K562 (cell line): ENCODE measurements at regions not wholly inside any gene's neighbourhood (a gene's known extent, or its start where the extent isn't known, plus 50 kb on each side); places are given as distances from the start of the nearest gene placed in this dataset.

ENCODE experiments used
- ATAC-seq: fragments of 200-7000 bp; cut with Tn5 transposase; 3 replicates; pipeline ENCODE4 v1.9.1; 2020; ENCODE audit warnings: moderate library complexity
- BruUV-seq: library from RNA; stranded (reverse); fragments of 400-500 nt; replicated peaks from 2 replicates; lab custom pipeline; 2021; lab: Mats Ljungman, UMichigan
- CTCF ChIA-PET: fragments of 300-600 bp; formaldehyde crosslinking; extraction: SDS; loops from one replicate; lab custom pipeline; 2021; ENCODE audit warnings: low intra/inter-chr PET ratio; lab: Yijun Ruan, JAX
- POLR2A ChIA-PET: fragments of 300-600, 350-650 bp; sonication (Branson Sonifier 250); formaldehyde crosslinking; extraction: SDS; loops from one replicate; lab custom pipeline; 2021; ENCODE audit warnings: antibody characterized with exemption, inconsistent platforms; lab: Yijun Ruan, JAX
- DNase-seq, 4 experiments: peaks; one replicate each; pipeline versions ENCODE4 v3.0.0 to v3.0.0-alpha.2; 2011 to 2018; ENCODE audit warnings: low spot score in 3 of 4, mixed read lengths in 3 of 4; ENCODE audit errors: extremely low read depth in 1 of 4
- FAIRE-seq: peaks from 2 replicates; lab custom pipeline; 2011; peaks lifted over from hg19 to GRCh38; lab: Jason Lieb, UNC
- H2AFZ ChIP-seq: 2 replicates; pipeline ENCODE4 v1.6.0; 2011; ENCODE audit warnings: low read depth, low read length, control low read depth, inconsistent platforms
- H3K27ac ChIP-seq: fragments of 200-600 bp; 3 replicates; pipeline ENCODE4 v1.8.0; 2011; ENCODE audit warnings: low read depth, mild to moderate bottlenecking, control low read depth, inconsistent platforms, low read length, moderate library complexity, mixed read lengths; ENCODE audit errors: extremely low read depth
- H3K27me3 ChIP-seq, 2 experiments: fragments of 300-600 bp in 1 of 2; 2 replicates in 1 of 2; 3 replicates in 1 of 2; pipeline versions ENCODE4 v1.6.0 to v1.8.0; 2011; ENCODE audit warnings: inconsistent platforms in 2 of 2, low read length in 2 of 2, mild to moderate bottlenecking in 1 of 2, mixed read lengths in 1 of 2, moderate library complexity in 1 of 2; ENCODE audit not compliant: control insufficient read depth in 2 of 2, insufficient read depth in 2 of 2
- H3K36me3 ChIP-seq: fragments of 300-600 bp; 3 replicates; pipeline ENCODE4 v1.8.0; 2011; ENCODE audit warnings: mild to moderate bottlenecking, low read length, inconsistent platforms; ENCODE audit not compliant: control insufficient read depth, insufficient read depth
- H3K4me1 ChIP-seq, 2 experiments: fragments of 200-600 bp in 1 of 2; replicated peaks in 1 of 2; 2 replicates in 1 of 2; 3 replicates in 1 of 2; pipeline versions ENCODE4 v1.5.1 to v1.8.0; 2011; ENCODE audit warnings: inconsistent platforms in 2 of 2, low read length in 2 of 2, mild to moderate bottlenecking in 1 of 2, mixed read lengths in 1 of 2, moderate library complexity in 1 of 2; ENCODE audit not compliant: control insufficient read depth in 2 of 2, insufficient read depth in 2 of 2
- H3K4me2 ChIP-seq: 2 replicates; pipeline ENCODE4 v1.6.1; 2011; ENCODE audit warnings: low read length, control low read depth, inconsistent platforms, mixed read lengths; ENCODE audit not compliant: insufficient read depth
- H3K4me3 ChIP-seq: fragments of 200-600 bp; sonication (generic), shearing (Covaris generic); 2 replicates; pipeline ENCODE4 v1.5.1; 2016; ENCODE audit warnings: control low read depth, inconsistent platforms
- H3K79me2 ChIP-seq: fragments of 200-600 bp; 3 replicates; pipeline ENCODE4 v1.8.0; 2011; ENCODE audit warnings: low read length, inconsistent platforms; ENCODE audit not compliant: control insufficient read depth, insufficient read depth
- H3K9ac ChIP-seq, 2 experiments: 2 replicates each; pipeline versions ENCODE4 v1.6.0 to v1.6.1; 2011; ENCODE audit warnings: low read depth in 2 of 2, low read length in 2 of 2, control low read depth in 1 of 2, inconsistent platforms in 1 of 2, mild to moderate bottlenecking in 1 of 2, mixed read lengths in 1 of 2; ENCODE audit not compliant: insufficient read depth in 1 of 2
- H3K9me1 ChIP-seq: one replicate; pipeline ENCODE4 v1.6.0; 2011; ENCODE audit warnings: inconsistent platforms, mild to moderate bottlenecking, low read length, moderate library complexity; ENCODE audit not compliant: control insufficient read depth, insufficient read depth
- H3K9me3 ChIP-seq: replicated peaks from 2 replicates; pipeline ENCODE4 v1.5.1; 2011; ENCODE audit warnings: low read depth, low read length, inconsistent platforms; ENCODE audit not compliant: control insufficient read depth, insufficient read depth
- H4K20me1 ChIP-seq: replicated peaks from 2 replicates; pipeline ENCODE4 v1.6.1; 2011; ENCODE audit warnings: low read length, inconsistent platforms, mixed read lengths; ENCODE audit not compliant: control insufficient read depth, insufficient read depth
- ADNP ChIP-seq: fragments of 200-800 bp; sonication (Bioruptor generic); IDR thresholded peaks from 2 replicates; pipeline ENCODE4 v1.6.1; 2016; ENCODE audit warnings: missing genetic modification characterization, missing compliant biosample characterization
- CBX3 ChIP-seq, 2 experiments: IDR thresholded peaks; 1 replicate in 1 of 2; 2 replicates in 1 of 2; pipeline ENCODE4 v1.6.1; 2012; ENCODE audit warnings: inconsistent platforms in 2 of 2, low read length in 2 of 2, borderline replicate concordance in 1 of 2, control low read depth in 1 of 2
- CBX5 ChIP-seq: IDR thresholded peaks from 2 replicates; pipeline ENCODE4 v1.6.1; 2014; ENCODE audit warnings: low read depth, borderline replicate concordance
- CEBPZ ChIP-seq: fragments of 150-350 bp; IDR thresholded peaks from 2 replicates; pipeline ENCODE4 v1.6.1; 2014; ENCODE audit warnings: low read depth, mild to moderate bottlenecking, low read length, borderline replicate concordance
- E4F1 ChIP-seq: fragments of 250-450 bp; sonication (Bioruptor Pico); IDR thresholded peaks from 2 replicates; pipeline ENCODE4 v1.5.0; 2021; ENCODE audit warnings: mild to moderate bottlenecking, borderline replicate concordance
- FOXA1 ChIP-seq: fragments of 450-650 bp; IDR thresholded peaks from 2 replicates; pipeline ENCODE4 v1.6.1; 2016; ENCODE audit warnings: mild to moderate bottlenecking, borderline replicate concordance
- GATA2 ChIP-seq: sonication (generic); formaldehyde crosslinking; IDR thresholded peaks from 2 replicates; pipeline ENCODE4 v1.4.0; 2020; ENCODE audit warnings: mild to moderate bottlenecking, missing genetic modification reagents
- HINFP ChIP-seq: fragments of 450-650 bp; conservative IDR thresholded peaks from 2 replicates; pipeline ENCODE4 v1.6.1; 2016; ENCODE audit warnings: missing genetic modification characterization, low read depth, mild to moderate bottlenecking, control low read depth, missing compliant biosample characterization
- KAT2B ChIP-seq: IDR thresholded peaks from one replicate; pipeline ENCODE4 v1.6.1; 2012; ENCODE audit warnings: low read depth, mild to moderate bottlenecking, control low read depth, inconsistent platforms, low read length, moderate library complexity
- NCOA2 ChIP-seq, 2 experiments: fragments of 450-650 bp; IDR thresholded peaks; 2 replicates each; pipeline ENCODE4 v1.6.1; 2018; ENCODE audit warnings: mild to moderate bottlenecking in 2 of 2, moderate library complexity in 1 of 2; ENCODE audit not compliant: partially characterized antibody in 2 of 2
- NFRKB ChIP-seq: fragments of 450-650 bp; IDR thresholded peaks from 2 replicates; pipeline ENCODE4 v1.6.1; 2016; ENCODE audit warnings: low read depth
- NONO ChIP-seq, 2 experiments: fragments of 200-400 bp in 1 of 2; fragments of 450-650 bp in 1 of 2; formaldehyde crosslinking in 1 of 2; IDR thresholded peaks; 2 replicates each; pipeline ENCODE4 v1.6.1; 2017; ENCODE audit warnings: low read depth in 2 of 2, mild to moderate bottlenecking in 2 of 2, moderate library complexity in 2 of 2, low read length in 1 of 2
- POLR2AphosphoS5 ChIP-seq: IDR thresholded peaks from 2 replicates; pipeline ENCODE4 v1.6.1; 2011; ENCODE audit warnings: mild to moderate bottlenecking, low read depth, low read length, moderate library complexity; ENCODE audit not compliant: control insufficient read depth, insufficient read depth
- POLR3A ChIP-seq: IDR thresholded peaks from 2 replicates; pipeline ENCODE4 v1.6.1; 2011; ENCODE audit warnings: borderline replicate concordance, mild to moderate bottlenecking, moderate library complexity; ENCODE audit not compliant: insufficient read length, insufficient read depth; ENCODE audit errors: extremely low read depth
- ZNF133 ChIP-seq: fragments of 250-450 bp; sonication (Bioruptor Pico); IDR thresholded peaks from 2 replicates; pipeline ENCODE4 v1.4.0; 2020; ENCODE audit warnings: mild to moderate bottlenecking
- WGBS: fragments of 100-300 bp; shearing (Covaris generic); methylation state at CpG from one replicate; pipeline ENCODE4 v1.1.6; 2016; ENCODE audit warnings: low coverage, mixed read lengths; ENCODE audit not compliant: insufficient coverage; ENCODE audit errors: missing lambda C conversion rate; 5-methylcytosine and 5-hydroxymethylcytosine counted together
- in situ Hi-C: fragments of 300-500 bp; cut with MboI; formaldehyde crosslinking; loops from 4 replicates; pipeline ENCODE4 v1.15.0; 2018; ENCODE audit warnings: inconsistent platforms, mixed read lengths
- intact Hi-C: fragments of 100-400 bp; cut with micrococcal nuclease; formaldehyde crosslinking; loops from 2 replicates; pipeline ENCODE4 v1.14.2; 2022

GRCh38 chr4:77501240-77501639 is 104.4 kb upstream of the CXCL13 start (continued):
- TF ChIP-seq GATA2 (CRISPR knock-in tag) = no peak
- no peak for TF ChIP-seq CBX5
- no peak for TF ChIP-seq CBX3 (IDR thresholded peaks at IDR 0.05; ENCODE audit: borderline replicate concordance in 1 of 2, low read length in 2 of 2)
- TF ChIP-seq FOXA1 = no peak
- no peak for TF ChIP-seq KAT2B
- TF ChIP-seq ZNF133 (CRISPR knock-in tag) = no peak
- no peak for TF ChIP-seq NFRKB

GRCh38 chr4:77501851-77502250 is 103.8 kb upstream of the CXCL13 start:
- BruUV-seq = no TSS peak
- intact Hi-C loops (no loop called here), in situ Hi-C loops (no loop called here)
- no peak overlapping the region for H3K4me3 ChIP-seq
- H3K9me1 ChIP-seq = no peaks in the 10 kb centered on the region
- H3K27me3 ChIP-seq = no peaks in the 10 kb centered on the region
- no peak overlapping the region for H3K4me2 ChIP-seq
- no peak overlapping the region for H3K9ac ChIP-seq
- H3K9me3 ChIP-seq = no peaks in the 10 kb centered on the region
- ATAC-seq = no peak
- H3K27ac ChIP-seq = no peak overlapping the region
- no peak for DNase-seq
- POLR2A ChIA-PET = no interaction called here
- 0% methylated on average over 2 of the region's 2 CpGs for WGBS
- no peaks in the 10 kb centered on the region for H3K79me2 ChIP-seq
- FAIRE-seq = no peak
- CTCF ChIA-PET = no interaction called here
- no peaks in the 10 kb centered on the region; the same call in 1 of the 2 replicates for H4K20me1 ChIP-seq
- no peaks in the 10 kb centered on the region for H3K36me3 ChIP-seq
- H2AFZ ChIP-seq = no peak overlapping the region
- no peaks in the 10 kb centered on the region for H3K4me1 ChIP-seq
- TF ChIP-seq NCOA2 (IDR thresholded peaks at IDR 0.05; ENCODE audit: partially characterized antibody in 2 of 2) (no peak), NONO (IDR thresholded peaks at IDR 0.05; ENCODE audit: low read depth in 2 of 2, low read length in 1 of 2) (no peak), E4F1 (CRISPR knock-in tag) (no peak), HINFP (no peak), ADNP (no peak), POLR2AphosphoS5 (no peak), POLR3A (no peak), CEBPZ (no peak)
